GM19023 (cell line): ENCODE measurements at regions not wholly inside any gene's neighbourhood (a gene's known extent, or its start where the extent isn't known, plus 50 kb on each side); places are given as distances from the start of the nearest gene placed in this dataset.
"Not testable (repeated sequence)": the region's sequence is repeated elsewhere in the genome, so short reads cannot be mapped to it uniquely, and the experiment has no call there.

Source experiments
- ATAC-seq: cut with Tn5 transposase; IDR thresholded peaks from one replicate; pipeline ENCODE4 v1.9.1; 2021; ENCODE audit warnings: mild to moderate bottlenecking, moderate library complexity; ENCODE audit not compliant: unreplicated experiment

GRCh38 chr9:115849679-115850412 lies 303.7 kb upstream of the PAPPA start:
- ATAC-seq: no peak

- no peak for ATAC-seq
Measured at GRCh38 chr9:115850548-115851304, 302.9 kb upstream of the PAPPA start.

GRCh38 chr9:115855458-115856133 lies 298.0 kb upstream of the PAPPA start:
- ATAC-seq: no peak

- not testable (repeated sequence) for ATAC-seq
Measured at GRCh38 chr9:115858421-115858820, 295.2 kb upstream of the PAPPA start.

- ATAC-seq: no peak
Measured at GRCh38 chr9:115862021-115862420, 291.6 kb upstream of the PAPPA start.

- no peak for ATAC-seq
Measured at GRCh38 chr9:115864581-115864980, 289.0 kb upstream of the PAPPA start.

- no peak for ATAC-seq
Measured at GRCh38 chr9:115867326-115867725, 286.3 kb upstream of the PAPPA start.

GRCh38 chr9:115877852-115878438 lies 275.6 kb upstream of the PAPPA start:
- ATAC-seq: no peak

- ATAC-seq: no peak
Measured at GRCh38 chr9:115879451-115879850, 274.1 kb upstream of the PAPPA start.

GRCh38 chr9:115880221-115880885 lies 273.2 kb upstream of the PAPPA start:
- no peak for ATAC-seq

- no peak for ATAC-seq
Measured at GRCh38 chr9:115882911-115883310, 270.7 kb upstream of the PAPPA start.

- no peak for ATAC-seq
Measured at GRCh38 chr9:115883467-115884329, 269.9 kb upstream of the PAPPA start.

GRCh38 chr9:115884846-115885245 lies 268.7 kb upstream of the PAPPA start:
- no peak for ATAC-seq

- no peak for ATAC-seq
Measured at GRCh38 chr9:115888131-115888530, 265.5 kb upstream of the PAPPA start.

- ATAC-seq: no peak
Measured at GRCh38 chr9:115891929-115892328, 261.7 kb upstream of the PAPPA start.

- not testable (repeated sequence) for ATAC-seq
Measured at GRCh38 chr9:115898478-115898877, 255.1 kb upstream of the PAPPA start.

GRCh38 chr9:115900698-115901097 lies 252.9 kb upstream of the PAPPA start:
- no peak for ATAC-seq

- ATAC-seq: no peak
Measured at GRCh38 chr9:115910959-115911358, 242.6 kb upstream of the PAPPA start.

GRCh38 chr9:115912086-115912485 lies 241.5 kb upstream of the PAPPA start:
- no peak for ATAC-seq

- no peak for ATAC-seq
Measured at GRCh38 chr9:115913696-115914095, 239.9 kb upstream of the PAPPA start.
